ENCODE measurements at regions not wholly inside any gene's neighbourhood (a gene's known extent, or its start where the extent isn't known, plus 50 kb on each side); places are given as distances from the start of the nearest gene placed in this dataset.
"Not testable (repeated sequence)": the region's sequence is repeated elsewhere in the genome, so short reads cannot be mapped to it uniquely, and the experiment has no call there.

- no peak for DNase-seq (ENCODE audit: low read depth)
Observed at GRCh38 chr14:26304056-26304455, 293.8 kb downstream of the NOVA1 start.

- no peak for DNase-seq (ENCODE audit: low read depth)
Observed at GRCh38 chr14:26293909-26294308, 303.9 kb downstream of the NOVA1 start.

- DNase-seq (ENCODE audit: low read depth): peak; percentile 2
Observed at GRCh38 chr14:26289891-26290486, 307.8 kb downstream of the NOVA1 start.

- no peak for DNase-seq (ENCODE audit: low read depth)
Observed at GRCh38 chr14:26286913-26287205, 311.0 kb downstream of the NOVA1 start.

GRCh38 chr14:26286081-26286912, 311.5 kb downstream of the NOVA1 start:
- DNase-seq (ENCODE audit: low read depth): no peak

- no peak for DNase-seq (ENCODE audit: low read depth)
Observed at GRCh38 chr14:26282578-26282977, 315.3 kb downstream of the NOVA1 start.

- not testable (repeated sequence) for DNase-seq (ENCODE audit: low read depth)
Observed at GRCh38 chr14:26282011-26282410, 315.8 kb downstream of the NOVA1 start.

- peak; percentile 44 for DNase-seq (ENCODE audit: low read depth)
Observed at GRCh38 chr14:26281280-26281998, 316.4 kb downstream of the NOVA1 start.

GRCh38 chr14:26276757-26277156, 321.1 kb downstream of the NOVA1 start:
- no peak for DNase-seq (ENCODE audit: low read depth)

- DNase-seq (ENCODE audit: low read depth): no peak
Observed at GRCh38 chr14:26265170-26265685, 332.6 kb downstream of the NOVA1 start.

GRCh38 chr14:26261368-26262122, 336.3 kb downstream of the NOVA1 start:
- no peak for DNase-seq (ENCODE audit: low read depth)

- no peak for DNase-seq (ENCODE audit: low read depth)
Observed at GRCh38 chr14:26255213-26255612, 342.6 kb downstream of the NOVA1 start.

GRCh38 chr14:26252176-26252575, 345.7 kb downstream of the NOVA1 start:
- no peak for DNase-seq (ENCODE audit: low read depth)

GRCh38 chr14:26233118-26233517, 364.7 kb downstream of the NOVA1 start:
- no peak for DNase-seq (ENCODE audit: low read depth)

- DNase-seq (ENCODE audit: low read depth): no peak
Observed at GRCh38 chr14:26218861-26219260, 379.0 kb downstream of the NOVA1 start.

GRCh38 chr14:26217778-26218177, 380.1 kb downstream of the NOVA1 start:
- no peak for DNase-seq (ENCODE audit: low read depth)

GRCh38 chr14:26216786-26217185, 381.0 kb downstream of the NOVA1 start:
- DNase-seq (ENCODE audit: low read depth): no peak

- no peak for DNase-seq (ENCODE audit: low read depth)
Observed at GRCh38 chr14:26213846-26214575, 383.8 kb downstream of the NOVA1 start.

- DNase-seq (ENCODE audit: low read depth): no peak
Observed at GRCh38 chr14:26209699-26210098, 388.1 kb downstream of the NOVA1 start.

- no peak for DNase-seq (ENCODE audit: low read depth)
Observed at GRCh38 chr14:26206640-26207039, 391.2 kb downstream of the NOVA1 start.

GRCh38 chr14:26204728-26205479, 392.9 kb downstream of the NOVA1 start:
- no peak for DNase-seq (ENCODE audit: low read depth)
